A549 (cell line): ENCODE measurements at regions not wholly inside any gene's neighbourhood (a gene's known extent, or its start where the extent isn't known, plus 50 kb on each side); places are given as distances from the start of the nearest gene placed in this dataset.

Experiments
- ATAC-seq, 2 experiments: fragments of 200-7000 bp in 1 of 2; fragments of >200 bp in 1 of 2; cut with Nextera tagmentation in 1 of 2; cut with Tn5 transposase in 1 of 2; 3 replicates each; pipeline versions ENCODE4 v1.8.0 to v1.9.1; 2018 to 2020; ENCODE audit warnings: mild to moderate bottlenecking in 1 of 2, moderate library complexity in 1 of 2
- CTCF ChIA-PET: fragments of 300-600 bp; sonication (Branson Sonifier 250); formaldehyde crosslinking; extraction: SDS; loops from one replicate; lab custom pipeline; 2021; ENCODE audit warnings: antibody characterized with exemption, inconsistent platforms; lab: Yijun Ruan, JAX
- POLR2A ChIA-PET: fragments of 350-600 bp; formaldehyde crosslinking; extraction: SDS; loops from one replicate; lab custom pipeline; 2021; ENCODE audit warnings: antibody characterized with exemption, inconsistent platforms; lab: Yijun Ruan, JAX
- DNase-seq, 2 experiments: peaks; one replicate each; pipeline versions ENCODE4 v3.0.0 to v3.0.0-alpha.2; 2011 to 2016; ENCODE audit warnings: low read depth in 1 of 2, low spot score in 1 of 2
- FAIRE-seq: peaks from 2 replicates; lab custom pipeline; 2011; peaks lifted over from hg19 to GRCh38; lab: Jason Lieb, UNC
- H3K27ac ChIP-seq, 2 experiments: fragments of >200 bp; sonication (Bioruptor Twin); formaldehyde crosslinking; 3 replicates each; pipeline ENCODE4 v1.5.1; 2016 to 2017
- H3K4me1 ChIP-seq: fragments of >200 bp; sonication (Bioruptor Twin); formaldehyde crosslinking; 3 replicates; pipeline ENCODE4 v1.6.1; 2016
- H3K4me2 ChIP-seq: fragments of >200 bp; sonication (Bioruptor Twin); formaldehyde crosslinking; 3 replicates; pipeline ENCODE4 v1.6.1; 2016
- H3K4me3 ChIP-seq: fragments of >200 bp; sonication (Bioruptor Twin); formaldehyde crosslinking; 3 replicates; pipeline ENCODE4 v1.5.1; 2016
- H3K9me3 ChIP-seq: fragments of >200 bp; sonication (Bioruptor Twin); formaldehyde crosslinking; 3 replicates; pipeline ENCODE4 v1.6.1; 2016
- ATOH8 ChIP-seq: fragments of 250-450 bp; sonication (Bioruptor Pico); IDR thresholded peaks from 2 replicates; pipeline ENCODE4 v1.5.0; 2020; ENCODE audit warnings: low read depth, mild to moderate bottlenecking, moderate library complexity
- CBX8 ChIP-seq: fragments of 200-600 bp; sonication (generic); IDR thresholded peaks from 2 replicates; pipeline ENCODE4 v1.6.1; 2016
- CEBPB ChIP-seq, 2 experiments: fragments of >200 bp in 1 of 2; sonication (Bioruptor Twin) in 1 of 2; formaldehyde crosslinking in 1 of 2; IDR thresholded peaks; 2 replicates each; pipeline ENCODE4 v1.6.1; 2012 to 2016
- CHD2 ChIP-seq: fragments of 150-350 bp; IDR thresholded peaks from 2 replicates; pipeline ENCODE4 v1.6.1; 2014; ENCODE audit warnings: low read length; ENCODE audit not compliant: partially characterized antibody
- EHF ChIP-seq: fragments of 250-450 bp; sonication (Bioruptor Pico); IDR thresholded peaks from 2 replicates; pipeline ENCODE4 v1.5.0; 2020; ENCODE audit warnings: mild to moderate bottlenecking
- ESRRA ChIP-seq: fragments of 150-350 bp; IDR thresholded peaks from 2 replicates; pipeline ENCODE4 v1.6.1; 2014; ENCODE audit warnings: mild to moderate bottlenecking, low read length, borderline replicate concordance
- GATA3 ChIP-seq: IDR thresholded peaks from 2 replicates; pipeline ENCODE4 v1.6.1; 2012; ENCODE audit warnings: borderline replicate concordance
- MAFK ChIP-seq: fragments of 450-650 bp; IDR thresholded peaks from 2 replicates; pipeline ENCODE4 v1.6.1; 2014; ENCODE audit not compliant: partially characterized antibody
- NR3C1 ChIP-seq: fragments of >200 bp; sonication (Bioruptor Twin); formaldehyde crosslinking; IDR thresholded peaks from 3 replicates; pipeline ENCODE4 v1.6.1; 2017
- PHF8 ChIP-seq: fragments of 200-600 bp; sonication (generic); IDR thresholded peaks from 2 replicates; pipeline ENCODE4 v1.6.1; 2016; ENCODE audit warnings: low read depth, mild to moderate bottlenecking, antibody characterized with exemption, moderate library complexity, borderline replicate concordance
- POLR2A ChIP-seq: IDR thresholded peaks from 2 replicates; pipeline ENCODE4 v1.6.1; 2012; ENCODE audit warnings: mild to moderate bottlenecking, low read length
- REST ChIP-seq: fragments of 200-600 bp; sonication (generic); IDR thresholded peaks from 2 replicates; pipeline ENCODE4 v1.6.1; 2016; ENCODE audit warnings: antibody characterized with exemption, mild to moderate bottlenecking, moderate library complexity
- RFX5 ChIP-seq: fragments of 450-650 bp; IDR thresholded peaks from 2 replicates; pipeline ENCODE4 v1.7.1; 2014; ENCODE audit warnings: antibody characterized with exemption, mild to moderate bottlenecking, moderate library complexity
- TP53 ChIP-seq: fragments of 250-450 bp; sonication (Bioruptor Pico); IDR thresholded peaks from 2 replicates; pipeline ENCODE4 v1.5.0; 2021; ENCODE audit warnings: mild to moderate bottlenecking, moderate library complexity
- ZC3H11A ChIP-seq: fragments of 450-650 bp; IDR thresholded peaks from 2 replicates; pipeline ENCODE4 v1.6.1; 2014; ENCODE audit warnings: antibody characterized with exemption, mild to moderate bottlenecking
- ZNF302 ChIP-seq: fragments of 250-450 bp; sonication (Bioruptor Pico); IDR thresholded peaks from 2 replicates; pipeline ENCODE4 v1.9.0; 2021; ENCODE audit warnings: inconsistent platforms, mild to moderate bottlenecking, moderate library complexity
- WGBS: methylation state at CpG from one replicate; pipeline ENCODE4 v1.1.6; 2017; ENCODE audit errors: missing lambda C conversion rate; 5-methylcytosine and 5-hydroxymethylcytosine counted together
- TF ChIP-seq, protein P1 (sequence below): IDR thresholded peaks from 2 replicates; pipeline ENCODE4 v1.6.1; 2012
- TF ChIP-seq, protein P2 (sequence below): fragments of >200 bp; sonication (Bioruptor Twin); formaldehyde crosslinking; IDR thresholded peaks from 3 replicates; pipeline ENCODE4 v1.5.1; 2016

DNA sequence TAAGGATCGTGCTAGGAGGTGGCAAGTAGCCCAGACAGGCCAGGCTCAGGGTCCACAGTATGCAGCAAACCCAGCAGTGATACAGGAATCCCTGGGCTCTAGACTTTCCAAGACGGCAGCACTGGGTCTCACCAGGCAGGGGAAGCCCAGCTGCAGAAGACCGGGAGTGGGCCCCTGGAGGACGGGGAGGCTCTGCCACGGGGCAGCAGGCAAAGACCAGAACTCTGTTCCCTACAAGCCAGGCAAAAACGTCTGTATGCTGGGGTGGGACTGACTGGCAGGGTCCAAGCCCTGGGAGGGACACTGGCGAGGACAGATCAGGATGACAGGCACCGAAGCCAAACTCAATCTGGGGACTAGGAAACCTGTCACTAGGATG is 98.9 kb upstream of the SEC11C start:
- no peak for FAIRE-seq
- no peak for TF ChIP-seq EHF (CRISPR knock-in tag)
- no peak for TF ChIP-seq TP53 (CRISPR knock-in tag)
- TF ChIP-seq GATA3: no peak
- no peak for TF ChIP-seq REST
- no peak for TF ChIP-seq CHD2
- no peak for TF ChIP-seq POLR2A
- no peak for TF ChIP-seq MAFK
- TF ChIP-seq CBX8: no peak
- TF ChIP-seq ESRRA: no peak
- no peak for TF ChIP-seq ZNF302 (CRISPR knock-in tag)
- no peak for TF ChIP-seq NR3C1
- no peak overlapping the region for H3K4me2 ChIP-seq
- ChIA-PET CTCF (no interaction called here), POLR2A (no interaction called here)
- no peaks in the 10 kb centered on the region for H3K9me3 ChIP-seq
- ATAC-seq: no peak
- no peaks in the 10 kb centered on the region; the same call in 2 of the 3 replicates for H3K4me1 ChIP-seq
- H3K27ac ChIP-seq: no peak overlapping the region
- WGBS: 97% methylated on average over 3 of the region's 8 CpGs
- no peak overlapping the region for H3K4me3 ChIP-seq
- no peak for DNase-seq

DNA sequence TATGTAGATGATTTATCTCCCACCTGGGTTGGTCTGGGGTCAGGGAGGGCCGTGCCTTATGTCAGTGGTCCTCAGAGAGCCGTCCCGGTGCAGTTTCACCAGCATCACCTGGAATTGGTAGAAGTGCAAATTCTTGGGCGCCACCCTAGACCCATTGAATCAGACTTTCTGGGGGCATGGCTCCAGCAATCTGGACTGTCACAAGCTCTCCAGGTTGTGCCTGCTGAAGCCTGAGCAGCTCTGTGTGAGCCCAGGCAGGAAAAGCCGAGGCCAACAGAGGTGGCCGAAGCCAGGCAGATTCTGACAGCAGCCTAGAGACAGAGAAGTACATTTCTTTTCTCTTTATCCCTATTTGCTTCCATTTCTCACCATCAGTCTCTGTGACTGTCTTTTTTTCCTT is 98.4 kb upstream of the SEC11C start:
- Histone ChIP-seq H3K4me1 (no peaks in the 10 kb centered on the region; the same call in 2 of the 3 replicates), H3K27ac (no peak overlapping the region), H3K9me3 (no peaks in the 10 kb centered on the region), H3K4me3 (no peak overlapping the region), H3K4me2 (no peak overlapping the region)
- ATAC-seq (no peak), DNase-seq (no peak), FAIRE-seq (no peak)
- CTCF ChIA-PET: no interaction called here
- WGBS: 72% methylated on average over 6 of the region's 6 CpGs
- POLR2A ChIA-PET: no interaction called here
- no peak for TF ChIP-seq PHF8
- no peak for TF ChIP-seq CEBPB (IDR thresholded peaks at IDR 0.05)
- no peak for TF ChIP-seq ZC3H11A
- TF ChIP-seq, protein P1, sequence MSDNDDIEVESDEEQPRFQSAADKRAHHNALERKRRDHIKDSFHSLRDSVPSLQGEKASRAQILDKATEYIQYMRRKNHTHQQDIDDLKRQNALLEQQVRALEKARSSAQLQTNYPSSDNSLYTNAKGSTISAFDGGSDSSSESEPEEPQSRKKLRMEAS: no peak
- TF ChIP-seq RFX5: no peak
- TF ChIP-seq CHD2: no peak
- no peak for TF ChIP-seq ATOH8
- TF ChIP-seq, protein P2, sequence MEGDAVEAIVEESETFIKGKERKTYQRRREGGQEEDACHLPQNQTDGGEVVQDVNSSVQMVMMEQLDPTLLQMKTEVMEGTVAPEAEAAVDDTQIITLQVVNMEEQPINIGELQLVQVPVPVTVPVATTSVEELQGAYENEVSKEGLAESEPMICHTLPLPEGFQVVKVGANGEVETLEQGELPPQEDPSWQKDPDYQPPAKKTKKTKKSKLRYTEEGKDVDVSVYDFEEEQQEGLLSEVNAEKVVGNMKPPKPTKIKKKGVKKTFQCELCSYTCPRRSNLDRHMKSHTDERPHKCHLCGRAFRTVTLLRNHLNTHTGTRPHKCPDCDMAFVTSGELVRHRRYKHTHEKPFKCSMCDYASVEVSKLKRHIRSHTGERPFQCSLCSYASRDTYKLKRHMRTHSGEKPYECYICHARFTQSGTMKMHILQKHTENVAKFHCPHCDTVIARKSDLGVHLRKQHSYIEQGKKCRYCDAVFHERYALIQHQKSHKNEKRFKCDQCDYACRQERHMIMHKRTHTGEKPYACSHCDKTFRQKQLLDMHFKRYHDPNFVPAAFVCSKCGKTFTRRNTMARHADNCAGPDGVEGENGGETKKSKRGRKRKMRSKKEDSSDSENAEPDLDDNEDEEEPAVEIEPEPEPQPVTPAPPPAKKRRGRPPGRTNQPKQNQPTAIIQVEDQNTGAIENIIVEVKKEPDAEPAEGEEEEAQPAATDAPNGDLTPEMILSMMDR: no peak
- no peak for TF ChIP-seq GATA3
